Fibroblast of skin of scalp (primary cell): ENCODE measurements at regions not wholly inside any gene's neighbourhood (a gene's known extent, or its start where the extent isn't known, plus 50 kb on each side); places are given as distances from the start of the nearest gene placed in this dataset.

Experiments
- DNase-seq: peaks from one replicate; pipeline ENCODE4 v3.0.0-alpha.2; 2013

DNA sequence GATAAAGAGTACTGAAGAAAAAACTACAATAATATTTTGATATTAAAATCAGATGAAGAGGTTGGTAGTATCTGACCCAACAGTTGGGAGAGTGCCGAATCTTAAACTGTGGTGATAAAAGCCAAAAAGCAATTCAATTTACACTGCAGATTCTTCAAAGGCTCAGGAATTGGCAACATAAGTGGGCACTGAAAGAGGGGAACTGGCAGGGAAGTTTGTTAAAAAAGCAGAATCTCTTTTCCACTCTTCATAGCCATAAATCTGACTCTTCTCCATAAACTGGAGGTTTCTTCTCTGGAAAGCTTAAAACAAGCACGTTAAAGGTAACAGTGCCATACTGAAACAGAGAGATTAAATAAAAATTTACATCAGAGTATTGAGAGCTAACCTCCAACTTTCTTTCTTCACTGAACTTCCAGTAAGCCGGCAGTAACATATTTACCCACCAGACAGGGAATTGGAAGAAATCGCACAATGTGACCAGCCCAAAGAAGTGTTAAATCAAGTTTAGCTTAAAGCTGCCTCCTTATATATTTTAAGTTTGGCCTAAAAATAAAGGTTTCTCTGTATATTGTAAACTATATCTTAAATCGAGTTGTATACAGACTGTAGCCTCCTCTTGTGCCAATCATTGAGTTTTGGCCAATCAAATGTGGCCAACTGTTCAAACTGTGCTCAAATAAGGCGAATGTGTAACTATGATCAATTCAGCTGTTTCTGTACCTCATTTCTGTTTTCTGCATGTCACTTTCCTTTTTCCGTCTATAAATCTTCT, 358.3 kb downstream of the NXPE2 start:
- no peak for DNase-seq

DNA sequence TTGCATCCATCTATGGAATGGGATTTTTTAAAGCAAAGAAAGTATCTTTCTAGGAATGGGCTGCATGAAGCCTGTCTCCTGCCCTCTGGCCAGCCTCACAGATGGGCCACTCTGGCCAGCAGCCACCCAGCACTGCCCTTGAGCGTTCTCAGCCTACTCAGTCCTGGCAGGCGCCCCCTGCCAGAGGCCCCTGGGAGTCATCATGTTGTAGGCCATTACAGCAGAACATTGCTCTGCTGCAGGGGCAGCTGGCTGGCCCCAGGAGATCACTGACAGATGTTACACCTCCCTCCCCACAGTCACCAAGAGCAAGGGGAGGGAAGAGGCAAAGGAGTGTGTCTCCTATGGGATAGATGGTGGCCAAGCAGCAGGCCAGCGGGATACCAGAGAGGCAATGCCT, 363.7 kb downstream of the NXPE2 start:
- no peak for DNase-seq

DNA sequence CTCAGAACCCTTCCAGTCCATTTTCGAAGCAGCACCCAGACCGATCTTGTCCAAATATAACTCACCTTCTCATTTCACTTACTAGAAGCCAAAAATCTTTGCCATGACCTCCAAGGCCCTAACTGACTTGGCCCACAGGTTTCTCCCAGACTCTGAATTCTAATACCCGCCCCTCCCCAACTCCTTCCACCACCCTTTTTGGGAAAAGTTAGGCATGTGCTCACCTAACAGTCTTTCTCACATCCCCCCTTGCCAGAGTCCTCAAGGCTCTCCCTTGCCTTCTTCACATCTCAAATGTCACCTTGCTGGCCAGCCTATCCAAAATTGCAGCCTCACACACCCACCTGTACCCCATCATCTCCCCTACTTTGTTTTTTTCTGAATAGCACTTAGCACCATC, 369.3 kb downstream of the NXPE2 start:
- no peak for DNase-seq

DNA sequence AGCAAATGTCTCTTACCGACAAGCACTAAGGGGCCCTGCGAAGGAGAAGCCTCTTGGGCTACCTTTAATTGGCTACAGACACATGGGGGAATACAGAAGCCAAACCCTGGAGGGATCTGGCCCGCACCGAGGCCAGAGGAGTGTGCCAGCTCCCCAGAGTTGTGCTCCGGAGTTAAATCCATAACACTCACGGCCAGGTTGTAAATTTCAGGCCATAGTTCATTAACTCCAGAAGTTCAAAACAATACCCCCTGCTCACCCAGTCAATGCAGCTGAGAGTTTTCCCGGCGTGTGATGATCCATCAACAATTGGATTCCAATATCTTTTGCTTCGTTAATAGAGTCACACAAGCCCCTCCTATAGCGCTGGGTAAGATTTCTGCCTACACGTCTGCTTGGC, 371.5 kb downstream of the NXPE2 start:
- DNase-seq: no peak

DNA sequence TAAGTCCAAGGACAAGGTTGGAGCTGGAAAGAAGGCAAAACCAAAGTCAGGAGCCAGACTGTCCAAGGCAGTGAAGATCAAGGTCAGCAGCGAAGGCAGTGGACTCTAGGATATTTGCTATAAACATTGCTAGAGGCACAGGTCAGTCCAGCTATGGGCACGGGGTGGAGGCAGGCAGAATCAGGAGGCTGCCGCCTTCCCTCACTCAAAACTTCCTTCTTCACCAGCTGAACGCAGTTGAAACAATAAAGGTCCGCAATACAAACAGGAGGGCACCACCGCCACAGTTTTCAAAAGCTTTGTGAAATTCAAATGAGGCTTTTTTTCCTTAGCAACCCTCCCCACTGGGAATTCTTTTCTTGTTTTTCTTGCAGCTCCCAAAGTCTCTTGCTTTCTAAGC, 372.4 kb downstream of the NXPE2 start:
- no peak for DNase-seq

DNA sequence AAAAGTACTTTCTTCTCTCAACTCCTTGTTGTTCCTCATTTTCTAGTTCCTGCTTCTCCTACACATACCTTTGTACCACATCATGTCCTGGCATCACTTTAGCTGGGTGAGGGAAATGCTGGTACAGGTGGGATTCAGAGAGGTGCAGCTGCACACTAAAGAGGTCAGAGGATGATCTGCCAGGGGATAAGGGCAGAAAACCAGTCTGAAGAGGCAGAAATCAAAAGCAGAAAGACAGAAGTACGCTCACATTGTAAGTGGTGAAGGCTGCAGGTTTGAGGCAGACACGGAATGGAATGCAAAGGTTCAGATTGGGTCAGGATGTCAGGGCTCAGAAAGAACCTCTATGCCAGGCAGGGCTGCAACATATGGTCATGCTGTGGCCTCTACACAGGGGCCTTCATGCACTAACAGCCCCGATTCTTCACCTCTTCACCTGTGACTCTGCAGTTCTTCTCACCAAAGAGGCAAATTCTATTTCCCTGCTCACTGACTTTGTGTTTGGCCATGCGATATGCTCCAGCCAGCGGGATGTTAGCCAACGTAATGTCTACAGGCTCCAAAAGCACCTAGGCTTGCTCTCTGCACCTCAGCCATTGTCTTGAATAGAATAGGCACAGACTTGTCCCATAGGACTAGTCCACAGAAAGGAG, 373.7 kb downstream of the NXPE2 start:
- DNase-seq: no peak

DNA sequence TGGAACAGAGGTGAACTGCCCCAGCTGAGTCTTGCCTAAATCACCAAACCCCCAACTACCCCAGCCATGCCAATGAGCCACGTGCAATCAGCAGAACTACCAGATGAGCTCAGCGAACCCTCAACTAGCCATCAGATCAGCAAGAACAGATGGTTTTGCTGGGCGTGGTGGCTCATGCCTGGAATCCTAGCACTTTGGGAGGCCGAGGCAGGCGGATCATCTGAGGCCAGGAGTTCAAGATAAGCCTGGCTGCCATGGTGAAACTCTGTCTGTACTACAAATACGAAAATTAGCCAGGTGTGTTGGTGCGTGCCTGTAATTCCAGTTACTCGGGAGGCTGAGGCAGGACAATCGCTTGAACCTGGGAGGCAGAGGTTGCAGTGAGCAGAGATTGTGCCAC, 374.3 kb downstream of the NXPE2 start:
- DNase-seq: no peak

DNA sequence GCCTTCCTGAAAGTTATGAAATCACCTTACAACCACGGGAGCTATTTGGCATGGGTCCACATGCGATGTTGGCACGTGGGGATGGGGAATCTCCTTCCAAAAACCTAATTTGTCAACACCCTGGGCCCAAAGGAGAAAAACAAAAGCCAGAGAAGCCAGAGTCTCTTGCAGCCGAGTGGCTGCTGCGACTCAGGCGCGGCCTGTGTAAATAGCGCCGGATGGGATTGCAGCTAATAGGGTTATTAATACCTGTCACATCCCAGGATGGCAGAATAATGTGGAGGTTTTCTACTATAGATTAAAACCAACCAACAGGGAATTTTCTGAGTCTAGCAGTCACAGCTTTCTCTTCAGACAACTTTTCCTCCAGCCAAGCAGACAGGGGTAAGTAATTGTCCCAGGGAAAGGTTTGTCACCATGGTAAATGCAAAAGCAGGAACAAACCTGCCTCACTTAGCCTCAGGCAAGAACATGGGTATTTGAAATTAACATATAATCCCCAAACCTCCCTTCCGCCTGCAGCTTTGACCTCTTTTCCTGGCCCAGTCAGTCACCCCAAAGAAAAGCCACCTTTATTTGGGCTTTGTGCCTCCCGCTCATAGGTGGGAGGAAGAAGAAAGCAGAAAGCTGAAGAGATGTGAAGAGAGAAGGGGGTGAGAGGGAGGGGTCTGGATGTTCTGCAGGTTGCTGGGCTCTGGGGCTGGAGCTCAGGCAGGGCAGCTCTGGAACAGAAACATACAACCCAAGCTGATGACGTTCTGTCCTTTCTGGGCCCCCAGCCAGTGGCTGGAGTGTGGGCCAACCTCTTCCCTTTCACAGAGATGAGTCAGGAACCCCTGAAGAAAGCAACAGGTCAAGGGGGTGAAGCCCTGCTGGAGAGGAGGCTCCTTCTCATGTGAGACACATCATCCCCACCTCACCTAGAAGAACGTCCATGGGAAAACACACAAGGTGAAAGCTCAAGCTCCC, 376.5 kb downstream of the NXPE2 start:
- DNase-seq: no peak

DNA sequence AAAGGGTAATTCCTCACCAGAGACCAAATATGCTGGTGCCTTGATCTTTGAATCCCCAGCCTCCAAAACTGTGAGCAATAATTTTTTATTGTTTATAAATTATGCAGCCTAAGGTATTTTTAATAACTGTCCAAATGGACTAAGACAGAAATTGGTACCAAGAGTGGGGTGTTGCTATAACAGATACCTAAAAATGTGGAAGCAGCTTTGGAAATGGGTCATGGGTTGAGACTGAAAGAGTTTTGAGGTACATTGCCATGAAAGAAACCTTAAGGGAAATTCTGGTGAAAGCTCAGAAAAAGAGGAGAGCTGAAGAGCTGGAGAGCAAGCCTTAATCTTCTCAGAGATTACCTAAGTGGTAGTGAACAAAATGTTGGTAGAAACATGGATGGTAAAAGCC, 378.2 kb downstream of the NXPE2 start:
- no peak for DNase-seq

DNA sequence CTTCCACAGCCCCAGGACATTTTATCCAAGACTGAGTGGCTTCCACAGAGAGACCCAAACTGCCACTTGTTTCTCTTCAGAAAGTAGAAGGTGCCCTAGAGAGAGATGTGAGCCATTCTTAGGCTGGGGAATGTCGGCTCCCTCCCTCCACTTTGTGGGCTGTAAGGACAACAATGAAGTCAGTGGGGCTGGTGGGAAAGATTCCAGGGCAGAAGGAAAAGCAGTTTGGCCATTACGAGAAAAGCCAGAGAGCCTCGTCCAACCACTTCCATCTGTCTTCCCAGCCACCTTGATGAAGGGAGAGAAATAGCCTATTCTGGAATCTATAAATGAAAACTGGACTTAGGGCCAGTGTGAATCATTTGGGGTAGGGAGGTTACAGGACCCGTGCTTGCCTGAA, 382.5 kb downstream of the NXPE2 start:
- DNase-seq: no peak

DNA sequence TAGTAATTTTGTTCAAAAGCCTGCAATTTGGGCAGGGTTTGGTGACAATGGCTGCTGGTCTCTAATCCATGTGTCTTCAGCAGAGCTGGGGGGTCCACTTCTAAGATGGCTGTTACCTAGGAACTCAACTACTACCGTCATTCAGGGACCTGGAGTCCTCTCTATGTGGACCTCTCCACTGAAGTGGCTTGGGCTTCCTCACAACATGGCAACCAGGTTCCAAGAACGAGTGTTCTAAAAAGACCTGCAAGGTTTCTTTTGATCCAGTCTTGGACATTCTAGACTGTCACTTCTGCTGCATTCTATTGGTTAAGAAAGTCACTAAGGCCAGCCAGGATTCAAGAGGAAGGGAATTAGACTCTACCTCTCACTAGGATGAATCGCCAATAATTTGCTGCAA, 387.0 kb downstream of the NXPE2 start:
- no peak for DNase-seq

DNA sequence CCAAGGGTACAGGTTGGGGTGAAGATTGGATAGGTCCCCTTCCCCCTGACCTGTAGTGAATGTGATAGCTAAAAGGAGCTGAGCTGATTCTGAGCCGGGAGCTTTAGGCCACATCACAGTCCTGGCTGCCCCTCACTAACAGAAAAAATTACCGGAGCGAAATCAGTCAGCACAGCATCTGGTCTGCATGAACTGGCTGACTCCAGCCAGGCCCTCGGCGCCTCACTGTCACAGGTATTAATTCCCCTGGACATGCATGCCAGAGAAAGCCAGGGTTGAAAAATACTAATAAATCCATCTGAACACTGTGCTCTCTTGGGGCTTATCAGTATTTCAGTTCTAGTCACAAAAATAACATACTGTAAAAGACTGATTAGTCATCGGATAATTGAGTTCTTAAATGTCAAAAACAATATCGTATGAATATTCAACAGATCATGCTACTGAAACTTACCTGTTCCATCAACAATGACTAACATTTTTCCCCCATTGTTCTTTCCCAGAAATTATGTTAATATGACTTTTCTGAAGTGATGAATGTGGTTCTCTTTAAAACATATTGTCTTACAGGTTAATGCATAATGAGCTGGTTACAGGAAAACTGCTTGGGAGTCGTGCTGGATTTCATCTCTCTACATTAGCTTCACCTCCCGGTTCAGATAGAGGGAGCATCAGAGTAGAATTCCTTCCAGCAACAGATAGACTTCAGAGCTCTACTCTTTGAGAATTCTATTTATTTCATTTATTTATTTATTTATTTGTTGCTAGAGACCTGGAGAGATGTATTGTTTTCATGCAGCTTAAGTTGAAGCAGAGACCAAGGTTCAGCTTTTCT, 387.7 kb downstream of the NXPE2 start:
- DNase-seq: no peak

DNA sequence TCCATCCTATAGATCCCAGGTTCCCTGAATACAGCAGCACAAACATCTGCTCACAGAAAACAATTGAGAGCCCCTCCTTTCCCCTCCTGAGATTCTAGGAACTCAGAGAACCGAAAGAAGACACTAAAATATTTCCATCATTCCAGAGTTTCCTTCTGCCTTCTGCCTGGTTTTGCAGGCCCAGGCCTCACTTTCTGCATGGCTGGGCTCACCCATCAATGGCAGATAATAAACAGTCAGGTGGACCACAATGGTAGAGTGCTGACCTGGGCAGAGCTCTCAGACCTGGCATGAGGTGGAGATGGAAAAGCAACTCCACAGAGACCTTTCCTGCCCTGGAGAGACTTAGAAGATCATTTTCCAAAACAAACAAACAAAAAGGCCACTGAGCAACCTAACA, 389.1 kb downstream of the NXPE2 start:
- no peak for DNase-seq

DNA sequence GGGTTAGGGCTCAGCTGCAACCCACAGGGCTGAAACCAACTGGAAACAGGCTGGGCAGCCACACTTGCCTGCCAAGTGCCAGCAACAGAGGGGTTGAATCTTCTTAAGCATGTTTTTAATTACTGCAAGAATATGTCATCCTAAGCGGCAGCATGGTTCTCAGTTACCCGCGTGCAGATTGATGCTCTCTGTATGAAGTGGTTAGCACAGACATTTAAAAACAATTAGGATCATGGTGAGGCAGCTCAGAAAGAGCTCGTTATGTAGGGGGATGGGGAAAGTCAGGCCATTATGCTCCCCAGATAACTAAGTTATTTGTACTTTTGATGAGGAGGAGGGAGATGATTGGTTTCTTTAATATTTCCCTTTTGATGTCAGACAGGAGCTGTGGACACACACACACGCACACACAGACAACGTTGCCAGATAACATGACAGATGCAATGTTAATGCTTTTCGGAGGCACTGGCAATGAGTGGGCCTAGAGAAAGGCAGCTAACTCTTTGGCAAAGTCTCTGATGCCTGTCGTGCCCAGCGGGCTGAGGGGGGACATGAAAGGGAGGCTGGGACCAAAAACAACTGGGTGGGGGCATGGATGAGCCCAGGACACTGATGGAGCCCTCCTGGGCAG, 389.7 kb downstream of the NXPE2 start:
- DNase-seq: peak; percentile 3

DNA sequence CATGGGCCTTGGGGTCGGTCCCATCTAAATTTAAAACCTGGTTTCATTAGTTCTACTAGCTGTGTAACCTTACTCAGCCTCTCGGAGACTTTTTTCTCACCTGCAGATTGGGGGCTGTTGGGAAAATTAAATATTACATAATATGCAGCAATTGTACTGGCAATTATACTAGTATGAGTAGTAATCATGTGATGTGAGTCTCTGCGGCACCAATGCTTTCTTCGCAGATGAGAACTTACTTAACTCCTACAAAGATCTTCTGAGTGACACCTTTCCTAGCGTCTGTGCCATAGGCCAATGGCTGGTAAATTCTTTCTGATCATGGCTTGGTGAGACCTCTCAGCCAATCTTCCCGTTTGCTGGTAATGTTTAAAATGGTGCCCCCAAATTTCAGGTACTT, 391.3 kb downstream of the NXPE2 start:
- DNase-seq: no peak

DNA sequence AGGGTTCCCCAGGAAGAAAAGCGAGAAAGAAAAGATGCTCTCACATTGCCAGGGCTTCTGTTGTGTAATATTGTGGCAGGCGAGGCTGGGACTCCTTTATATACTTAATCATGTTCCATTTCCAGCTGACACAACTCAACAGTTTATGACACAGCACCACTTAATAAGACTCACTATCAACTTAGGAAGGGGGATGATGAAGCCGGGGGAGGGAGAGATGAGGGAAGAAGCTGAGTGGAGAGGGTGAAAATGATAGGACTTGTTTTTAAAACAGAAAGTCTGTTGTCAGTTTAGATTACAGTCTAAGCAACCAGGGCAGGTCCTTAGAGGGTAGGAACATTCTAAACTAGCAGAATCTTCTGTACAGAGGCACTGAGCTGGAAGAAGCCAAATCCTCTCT, 397.0 kb downstream of the NXPE2 start:
- DNase-seq: no peak

DNA sequence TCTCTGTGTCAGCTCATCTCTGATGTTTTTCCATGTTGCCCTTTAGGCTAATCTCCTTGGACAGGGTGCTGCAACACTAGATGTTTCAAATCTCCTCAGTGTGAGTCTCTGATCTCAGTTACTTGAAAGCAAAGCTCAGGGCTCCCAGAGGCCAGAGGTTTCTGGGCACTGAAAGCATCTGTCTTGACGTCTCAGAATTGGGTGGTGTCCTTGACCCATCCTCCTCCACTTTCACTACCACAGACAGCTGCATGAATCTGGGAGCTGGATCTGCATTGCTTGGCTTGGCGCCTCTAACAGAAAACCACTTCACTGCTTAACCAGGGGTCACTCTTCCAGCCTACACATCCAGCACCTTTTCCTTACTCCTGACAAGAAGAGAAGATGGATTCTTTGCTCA, 399.4 kb downstream of the NXPE2 start:
- no peak for DNase-seq

DNA sequence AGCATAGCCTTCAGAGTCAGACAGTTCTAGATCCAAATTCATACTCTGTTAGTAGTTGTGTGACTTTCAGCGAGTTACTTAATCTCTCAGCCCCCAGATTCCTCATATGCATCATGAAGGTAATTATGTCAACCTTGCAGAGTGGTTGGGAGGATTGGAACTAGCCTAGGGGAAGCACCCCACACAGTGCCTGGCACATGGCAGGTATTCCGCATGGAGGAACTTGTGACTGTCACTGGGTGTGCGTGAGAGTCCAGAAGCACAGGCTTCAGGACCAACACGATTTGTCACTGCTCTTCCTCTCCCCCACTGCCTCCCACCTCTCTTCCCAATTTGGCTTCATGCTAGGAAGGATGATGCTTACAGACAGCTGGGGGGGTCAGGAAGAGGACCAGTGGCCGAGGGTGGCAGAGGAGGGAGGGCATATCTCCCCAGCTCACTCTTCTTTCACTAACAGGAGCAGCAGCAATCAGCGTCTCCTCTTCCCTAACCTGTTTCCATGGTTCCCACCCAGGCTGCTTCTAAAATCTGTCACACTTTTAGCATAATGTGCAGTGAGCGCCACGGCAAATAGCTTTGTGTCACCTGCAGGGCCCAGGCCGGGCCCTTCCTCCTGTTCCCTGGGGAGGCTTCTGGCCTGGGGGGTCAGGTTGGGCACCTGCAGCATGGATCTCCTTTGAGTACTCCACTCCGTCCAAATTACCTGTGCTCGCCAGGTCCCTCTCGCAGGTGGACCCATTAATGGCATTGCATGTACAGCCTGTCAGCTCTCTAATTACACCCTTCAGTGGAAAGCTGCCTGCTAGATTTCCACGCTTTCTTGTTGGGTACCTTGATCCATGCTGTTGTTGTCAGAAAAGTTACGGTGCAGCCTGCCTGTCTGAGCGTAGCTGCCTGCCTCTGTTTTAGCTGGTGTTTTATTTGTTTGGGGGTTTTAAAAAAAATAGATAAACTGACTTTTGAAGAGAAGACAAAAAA, 400.4 kb downstream of the NXPE2 start:
- DNase-seq: no peak

DNA sequence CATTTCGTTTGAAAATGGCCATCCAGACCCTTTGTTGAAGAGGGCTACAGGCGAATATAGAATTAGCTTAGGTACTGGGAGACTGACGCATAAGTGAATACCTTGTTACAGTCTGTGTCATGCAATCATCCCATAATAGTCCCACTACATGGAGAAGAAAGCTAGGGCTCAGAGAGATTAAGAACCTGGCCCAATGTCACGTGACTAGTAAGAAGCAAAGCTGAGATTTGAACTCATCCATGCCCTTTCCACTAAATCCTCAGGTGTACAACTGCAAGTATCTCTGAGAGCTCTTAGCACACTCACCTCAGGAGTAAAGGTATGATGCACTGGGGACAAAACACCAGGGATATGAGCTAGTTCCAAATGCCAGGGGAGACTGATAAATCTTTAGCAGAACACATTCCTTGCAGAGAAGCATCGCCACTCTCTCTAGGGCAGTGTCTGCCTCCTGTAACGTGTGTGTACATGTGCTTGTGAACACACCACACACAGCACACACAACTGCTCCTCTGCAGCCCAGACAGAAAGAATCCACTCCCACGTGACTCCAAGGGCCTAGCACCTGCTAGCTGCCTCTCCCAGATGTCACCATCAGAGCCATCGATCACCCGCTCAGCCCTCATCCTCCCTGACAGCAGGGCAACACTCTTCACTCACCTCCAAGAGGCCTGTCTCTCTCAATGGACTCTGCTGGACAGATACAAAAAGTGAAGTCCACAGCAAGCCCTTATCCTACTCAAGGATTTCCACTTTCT, 402.8 kb downstream of the NXPE2 start:
- no peak for DNase-seq

DNA sequence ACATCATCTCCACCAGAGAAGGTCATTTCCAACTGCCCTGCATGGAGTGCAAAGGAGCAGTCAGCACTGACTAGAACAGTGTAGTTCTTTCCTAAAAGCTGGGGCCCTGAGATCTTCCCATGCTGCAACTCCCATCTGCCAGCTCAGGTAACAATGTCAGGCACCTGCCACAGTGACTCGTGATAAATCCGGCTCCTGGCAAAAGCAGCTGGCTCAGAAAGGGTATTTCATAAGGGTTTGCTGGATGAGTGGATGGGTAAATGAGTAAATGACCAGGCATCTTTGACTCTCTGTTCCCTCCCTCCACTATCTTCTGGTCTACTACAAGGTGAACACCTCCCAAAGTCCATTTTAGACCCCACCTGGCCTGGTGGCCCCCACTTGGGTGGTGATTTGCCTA, 403.6 kb downstream of the NXPE2 start:
- no peak for DNase-seq
